ENCODE measurements at regions not wholly inside any gene's neighbourhood (a gene's known extent, or its start where the extent isn't known, plus 50 kb on each side); places are given as distances from the start of the nearest gene placed in this dataset.

- Histone ChIP-seq H3K4me1 (no peaks in the 10 kb centered on the region), H3K9me3 (no peaks in the 10 kb centered on the region), H3K27ac (no peak overlapping the region), H3K27me3 (peaks cover 0 to 5% (median 0%) of the 10 kb centered on the region in 9 donors), H3K36me3 (no peaks in the 10 kb centered on the region), H3K4me3 (no peak overlapping the region)
- intact Hi-C loops (cut with DNase I): no loop called here
- ATAC-seq (no peak), DNase-seq (no peak)
- no peak for TF ChIP-seq CTCF (IDR thresholded peaks at IDR 0.05)
- no peak for TF ChIP-seq POLR2A (IDR thresholded peaks at IDR 0.05)
- 57 to 67% (median 61%) methylated on average over 12 of the region's 12 CpGs for WGBS, 4 donors
Measured at GRCh38 chr13:21998279-21998990, 327.6 kb downstream of the FGF9 start.

- no peak overlapping the region for H3K4me3 ChIP-seq
- WGBS, 4 donors: 80 to 92% (median 86%) methylated on average over 6 of the region's 6 CpGs
- peaks cover 0 to 5% (median 0%) of the 10 kb centered on the region in 9 donors for H3K27me3 ChIP-seq
- no peak overlapping the region for H3K27ac ChIP-seq
- intact Hi-C loops (cut with DNase I): no loop called here
- H3K9me3 ChIP-seq: no peaks in the 10 kb centered on the region
- DNase-seq (no peak), ATAC-seq (no peak)
- TF ChIP-seq CTCF (IDR thresholded peaks at IDR 0.05): no peak
- TF ChIP-seq POLR2A (IDR thresholded peaks at IDR 0.05): no peak
- H3K36me3 ChIP-seq: no peaks in the 10 kb centered on the region
- no peaks in the 10 kb centered on the region for H3K4me1 ChIP-seq
Measured at GRCh38 chr13:21999666-22000065, 328.8 kb downstream of the FGF9 start.

- no peaks in the 10 kb centered on the region for H3K36me3 ChIP-seq
- no peaks in the 10 kb centered on the region for H3K4me1 ChIP-seq
- peaks cover 0 to 5% (median 0%) of the 10 kb centered on the region in 9 donors for H3K27me3 ChIP-seq
- WGBS, 4 donors: 85 to 89% (median 87%) methylated on average over 11 to 12 of the region's 12 CpGs
- H3K27ac ChIP-seq: no peak overlapping the region
- no peak for DNase-seq
- no peak overlapping the region for H3K4me3 ChIP-seq
- H3K9me3 ChIP-seq: no peaks in the 10 kb centered on the region
- intact Hi-C loops (cut with DNase I): no loop called here
- no peak for TF ChIP-seq CTCF (IDR thresholded peaks at IDR 0.05)
- TF ChIP-seq POLR2A (IDR thresholded peaks at IDR 0.05): no peak
- ATAC-seq: no peak
Measured at GRCh38 chr13:22000191-22000590, 329.3 kb downstream of the FGF9 start.

- no peaks in the 10 kb centered on the region for H3K9me3 ChIP-seq
- peaks cover 0 to 5% (median 0%) of the 10 kb centered on the region in 9 donors for H3K27me3 ChIP-seq
- H3K27ac ChIP-seq: no peak overlapping the region
- DNase-seq: no peak
- intact Hi-C loops (cut with DNase I): no loop called here
- TF ChIP-seq CTCF (IDR thresholded peaks at IDR 0.05): no peak
- TF ChIP-seq POLR2A (IDR thresholded peaks at IDR 0.05): no peak
- H3K4me3 ChIP-seq: no peak overlapping the region
- H3K36me3 ChIP-seq: no peaks in the 10 kb centered on the region
- 87 to 92% (median 91%) methylated on average over 9 of the region's 9 CpGs for WGBS, 4 donors
- ATAC-seq: no peak
- no peaks in the 10 kb centered on the region for H3K4me1 ChIP-seq
Measured at GRCh38 chr13:22001336-22001735, 330.5 kb downstream of the FGF9 start.
